ENCODE measurements at regions not wholly inside any gene's neighbourhood (a gene's known extent, or its start where the extent isn't known, plus 50 kb on each side); places are given as distances from the start of the nearest gene placed in this dataset.

- CTCF ChIA-PET, result interaction anchor here (0.6 kb wide), 1 partner anchor 331 kb away, joined by 3 read pairs; no protein-coding TSS in a partner anchor
- intact Hi-C loops (cut with DNase I, micrococcal nuclease), result no loop called here
- TF ChIP-seq CTCF (IDR thresholded peaks at IDR 0.05), result no peak
These were observed 312.8 kb upstream of the NFE2L3 start for GRCh38 chr7:25839084-25839769.

GRCh38 chr7:25840209-25840792, 311.7 kb upstream of the NFE2L3 start:
- Histone ChIP-seq H3K9me3 (ENCODE audit: control insufficient read depth in 1 of 2, insufficient read depth in 1 of 2, low read length in 2 of 2) (no peaks in the 10 kb centered on the region), H3K27me3 (ENCODE audit: control insufficient read depth in 1 of 2, insufficient read depth in 2 of 2, low read length in 2 of 2) (peaks cover 3 to 11% of the 10 kb centered on the region in 2 experiments), H3K27ac (ENCODE audit: low read depth in 1 of 2, low read length in 2 of 2) (no peak overlapping the region), H3K4me3 (ENCODE audit: low read length) (no peak overlapping the region), H3K36me3 (ENCODE audit: insufficient read depth, low read length) (no peaks in the 10 kb centered on the region), H3K4me1 (ENCODE audit: insufficient read depth, low read length) (no peaks in the 10 kb centered on the region)
- no peaks in the 10 kb centered on the region for H3K36me3 Mint-ChIP-seq (ENCODE audit: low read depth)
- no peak overlapping the region for H3K4me3 Mint-ChIP-seq
- CTCF ChIA-PET, result no interaction called here
- H3K9me3 Mint-ChIP-seq, result no peaks in the 10 kb centered on the region
- no peaks in the 10 kb centered on the region for H3K4me1 Mint-ChIP-seq (ENCODE audit: low read depth)
- no peak for DNase-seq
- no peak overlapping the region for H3K27ac Mint-ChIP-seq
- POLR2A ChIA-PET, result no interaction called here
- H3K27me3 Mint-ChIP-seq, result peaks cover 55% of the 10 kb centered on the region
- TF ChIP-seq CTCF (IDR thresholded peaks at IDR 0.05), result no peak
- intact Hi-C loops (cut with DNase I, micrococcal nuclease), result loop anchor here in 1 of 2 experiments (10.0 kb wide), 1 partner anchor 276 kb away; no protein-coding TSS in a partner anchor
- ATAC-seq (ENCODE audit: poor library complexity), result no peak

More at GRCh38 chr7:25839084-25839769, 312.8 kb upstream of the NFE2L3 start:
- Histone ChIP-seq H3K27ac (ENCODE audit: low read depth in 1 of 2, low read length in 2 of 2) (no peak overlapping the region), H3K4me3 (ENCODE audit: low read length) (no peak overlapping the region), H3K27me3 (ENCODE audit: control insufficient read depth in 1 of 2, insufficient read depth in 2 of 2, low read length in 2 of 2) (peaks cover 3 to 11% of the 10 kb centered on the region in 2 experiments), H3K36me3 (ENCODE audit: insufficient read depth, low read length) (no peaks in the 10 kb centered on the region), H3K4me1 (ENCODE audit: insufficient read depth, low read length) (no peaks in the 10 kb centered on the region), H3K9me3 (ENCODE audit: control insufficient read depth in 1 of 2, insufficient read depth in 1 of 2, low read length in 2 of 2) (no peaks in the 10 kb centered on the region)
- Mint-ChIP-seq H3K9me3 (no peaks in the 10 kb centered on the region), H3K4me1 (ENCODE audit: low read depth) (no peaks in the 10 kb centered on the region), H3K27me3 (peaks cover 47% of the 10 kb centered on the region), H3K4me3 (no peak overlapping the region), H3K27ac (no peak overlapping the region), H3K36me3 (ENCODE audit: low read depth) (no peaks in the 10 kb centered on the region)
- ATAC-seq (ENCODE audit: poor library complexity), result no peak
- DNase-seq, result no peak
- POLR2A ChIA-PET, result no interaction called here

GRCh38 chr7:25841575-25841974, 310.4 kb upstream of the NFE2L3 start:
- Histone ChIP-seq H3K4me1 (ENCODE audit: insufficient read depth, low read length) (no peaks in the 10 kb centered on the region), H3K9me3 (ENCODE audit: control insufficient read depth in 1 of 2, insufficient read depth in 1 of 2, low read length in 2 of 2) (no peaks in the 10 kb centered on the region), H3K27me3 (ENCODE audit: control insufficient read depth in 1 of 2, insufficient read depth in 2 of 2, low read length in 2 of 2) (peaks cover 8 to 11% of the 10 kb centered on the region in 2 experiments), H3K27ac (ENCODE audit: low read depth in 1 of 2, low read length in 2 of 2) (no peak overlapping the region), H3K36me3 (ENCODE audit: insufficient read depth, low read length) (no peaks in the 10 kb centered on the region), H3K4me3 (ENCODE audit: low read length) (no peak overlapping the region)
- Mint-ChIP-seq H3K4me3 (no peak overlapping the region), H3K27me3 (peaks cover 61% of the 10 kb centered on the region), H3K4me1 (ENCODE audit: low read depth) (no peaks in the 10 kb centered on the region), H3K36me3 (ENCODE audit: low read depth) (no peaks in the 10 kb centered on the region), H3K27ac (no peak overlapping the region), H3K9me3 (no peaks in the 10 kb centered on the region)
- intact Hi-C loops (cut with DNase I, micrococcal nuclease), result loop anchor here in 1 of 2 experiments (10.0 kb wide), 1 partner anchor 277 kb away; no protein-coding TSS in a partner anchor
- POLR2A ChIA-PET, result no interaction called here
- CTCF ChIA-PET, result no interaction called here
- no peak for DNase-seq
- TF ChIP-seq CTCF (IDR thresholded peaks at IDR 0.05), result no peak
- no peak for ATAC-seq (ENCODE audit: poor library complexity)
